Gastrocnemius medialis (tissue), 4 donors: ENCODE measurements at regions not wholly inside any gene's neighbourhood (a gene's known extent, or its start where the extent isn't known, plus 50 kb on each side); places are given as distances from the start of the nearest gene placed in this dataset.

Experiments used
- POLR2A ChIP-seq, 2 donors: fragments of 450-650 bp; IDR thresholded peaks; one replicate each; pipeline ENCODE4 v1.6.1; 2017; ENCODE audit warnings: antibody characterized with exemption in 2 of 2, mild to moderate bottlenecking in 2 of 2, moderate library complexity in 2 of 2
- TF ChIP-seq, protein P1 (sequence below), 5 experiments: fragments of 450-650 bp in 3 of 5; fragments of 200-600 bp in 2 of 5; sonication (generic) in 2 of 5; IDR thresholded peaks in 4 of 5; conservative IDR thresholded peaks in 1 of 5; 1 replicate in 4 of 5; 2 replicates in 1 of 5; pipeline ENCODE4 v1.5.1; 2016 to 2019; ENCODE audit warnings: antibody characterized with exemption in 5 of 5, mild to moderate bottlenecking in 3 of 5, moderate library complexity in 3 of 5

DNA sequence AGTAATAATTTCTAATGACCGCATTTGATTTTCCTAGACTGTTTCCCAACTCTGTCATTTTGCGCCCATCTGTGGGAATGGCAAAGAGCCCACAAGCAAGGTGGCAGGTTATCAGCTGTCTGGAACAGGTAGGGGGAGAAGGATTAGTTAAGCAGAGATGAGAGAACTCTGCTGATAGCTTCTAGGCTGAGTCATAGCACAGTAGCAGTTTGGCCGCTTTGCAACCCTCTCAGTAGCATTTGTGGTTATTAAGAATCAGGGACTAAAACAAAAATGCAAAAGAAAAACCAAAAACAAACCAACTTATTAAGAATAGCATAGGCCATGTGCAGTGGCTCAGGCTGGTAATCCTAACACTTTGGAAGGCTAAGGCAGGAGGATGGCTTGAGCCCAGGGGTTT lies 602.7 kb upstream of the SORCS1 start:
- TF ChIP-seq, protein P1, sequence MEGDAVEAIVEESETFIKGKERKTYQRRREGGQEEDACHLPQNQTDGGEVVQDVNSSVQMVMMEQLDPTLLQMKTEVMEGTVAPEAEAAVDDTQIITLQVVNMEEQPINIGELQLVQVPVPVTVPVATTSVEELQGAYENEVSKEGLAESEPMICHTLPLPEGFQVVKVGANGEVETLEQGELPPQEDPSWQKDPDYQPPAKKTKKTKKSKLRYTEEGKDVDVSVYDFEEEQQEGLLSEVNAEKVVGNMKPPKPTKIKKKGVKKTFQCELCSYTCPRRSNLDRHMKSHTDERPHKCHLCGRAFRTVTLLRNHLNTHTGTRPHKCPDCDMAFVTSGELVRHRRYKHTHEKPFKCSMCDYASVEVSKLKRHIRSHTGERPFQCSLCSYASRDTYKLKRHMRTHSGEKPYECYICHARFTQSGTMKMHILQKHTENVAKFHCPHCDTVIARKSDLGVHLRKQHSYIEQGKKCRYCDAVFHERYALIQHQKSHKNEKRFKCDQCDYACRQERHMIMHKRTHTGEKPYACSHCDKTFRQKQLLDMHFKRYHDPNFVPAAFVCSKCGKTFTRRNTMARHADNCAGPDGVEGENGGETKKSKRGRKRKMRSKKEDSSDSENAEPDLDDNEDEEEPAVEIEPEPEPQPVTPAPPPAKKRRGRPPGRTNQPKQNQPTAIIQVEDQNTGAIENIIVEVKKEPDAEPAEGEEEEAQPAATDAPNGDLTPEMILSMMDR (IDR thresholded peaks at IDR 0.05 in 4 of 5, conservative IDR thresholded peaks at IDR 0.05 in 1 of 5): no peak
- TF ChIP-seq POLR2A (IDR thresholded peaks at IDR 0.05): no peak
